ENCODE measurements at regions not wholly inside any gene's neighbourhood (a gene's known extent, or its start where the extent isn't known, plus 50 kb on each side); places are given as distances from the start of the nearest gene placed in this dataset.
"Not testable (repeated sequence)": the region's sequence is repeated elsewhere in the genome, so short reads cannot be mapped to it uniquely, and the experiment has no call there.

DNA sequence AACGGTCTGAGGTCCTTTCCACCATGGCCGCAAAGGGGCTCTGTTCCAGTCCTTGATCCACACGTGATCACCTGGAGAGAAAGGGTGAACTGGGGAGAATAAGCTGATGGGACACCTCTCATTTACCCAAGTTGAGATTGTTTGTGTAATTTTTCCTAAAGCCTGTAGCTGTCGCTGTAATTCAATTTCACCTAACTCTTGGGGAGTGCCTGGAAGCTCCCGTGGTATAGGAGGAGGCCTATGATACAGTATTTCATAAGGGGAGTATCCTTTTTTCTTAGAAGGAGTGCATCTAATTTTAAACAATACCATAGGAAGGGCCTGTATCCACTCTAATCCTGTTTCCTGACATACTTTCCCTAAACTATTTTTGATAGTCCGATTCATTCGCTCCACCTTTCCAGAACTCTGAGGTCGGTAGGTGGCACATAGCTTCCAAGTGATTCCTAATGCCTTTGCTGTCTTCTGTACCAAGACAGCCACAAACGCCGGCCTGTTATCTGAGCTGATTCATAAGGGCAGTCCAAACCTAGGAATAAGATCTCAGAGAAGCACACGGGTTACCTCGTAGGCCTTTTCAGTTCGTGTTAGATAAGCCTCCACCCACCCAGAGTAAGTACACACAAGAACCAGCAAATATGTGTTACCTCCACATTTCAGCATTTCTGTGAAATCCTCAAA, 78.9 kb upstream of the VEPH1 start:
- not testable (repeated sequence) for H2AFZ ChIP-seq (ENCODE audit: low read depth, low read length); H3K9me2 ChIP-seq (ENCODE audit: insufficient read depth, low read length); H3K4me3 ChIP-seq (ENCODE audit: low read length); H3K27me3 ChIP-seq (ENCODE audit: insufficient read depth, low read depth, low read length); H3F3A ChIP-seq (ENCODE audit: insufficient read depth, low read length, poor library complexity, severe bottlenecking); H3K36me3 ChIP-seq (ENCODE audit: insufficient read depth, low read length); H4K20me1 ChIP-seq (ENCODE audit: insufficient read depth); H3K27ac ChIP-seq (ENCODE audit: low read length); H3K4me2 ChIP-seq (ENCODE audit: low read length); H3K9ac ChIP-seq (ENCODE audit: low read length); H3K9me3 ChIP-seq (ENCODE audit: low read length); H3K79me2 ChIP-seq (replicated peaks; ENCODE audit: insufficient read depth, low read length)

DNA sequence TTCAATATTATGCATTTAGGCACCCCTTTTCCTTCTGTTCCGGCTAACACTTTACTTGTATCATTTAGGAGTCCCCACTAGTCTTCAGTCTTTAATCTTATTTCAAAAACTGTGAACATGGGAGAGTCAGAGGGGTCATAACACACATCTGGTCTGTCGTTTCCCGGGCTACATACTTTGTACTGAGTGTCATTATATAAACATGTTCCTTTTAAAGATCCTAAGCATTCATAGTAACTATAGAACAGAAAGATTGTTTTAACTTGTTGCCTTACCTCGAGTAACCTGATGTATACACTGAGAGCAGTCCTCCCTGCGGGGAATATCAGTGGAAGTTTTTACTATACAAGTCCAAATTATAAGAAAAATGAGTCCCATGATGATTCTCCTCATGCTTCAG, 78.2 kb upstream of the VEPH1 start:
- Histone ChIP-seq H3F3A (ENCODE audit: insufficient read depth, low read length, poor library complexity, severe bottlenecking) (no peaks in the 10 kb centered on the region), H3K27ac (ENCODE audit: low read length) (no peak overlapping the region), H3K36me3 (ENCODE audit: insufficient read depth, low read length) (no peaks in the 10 kb centered on the region), H3K4me3 (ENCODE audit: low read length) (no peak overlapping the region), H3K4me2 (ENCODE audit: low read length) (no peak overlapping the region), H3K9me2 (ENCODE audit: insufficient read depth, low read length) (no peaks in the 10 kb centered on the region), H4K20me1 (ENCODE audit: insufficient read depth) (no peaks in the 10 kb centered on the region), H3K9me3 (ENCODE audit: low read length) (no peaks in the 10 kb centered on the region), H3K27me3 (ENCODE audit: insufficient read depth, low read depth, low read length) (no peaks in the 10 kb centered on the region), H3K9ac (ENCODE audit: low read length) (no peak overlapping the region), H3K79me2 (replicated peaks; ENCODE audit: insufficient read depth, low read length) (no peaks in the 10 kb centered on the region), H2AFZ (ENCODE audit: low read depth, low read length) (no peak overlapping the region)
- TF ChIP-seq EZH2 (IDR thresholded peaks at IDR 0.05; ENCODE audit: borderline replicate concordance, insufficient read depth, low read length, poor library complexity, severe bottlenecking) (no peak), MXI1 (conservative IDR thresholded peaks at IDR 0.05; ENCODE audit: poor library complexity, severe bottlenecking) (no peak), EP300 (conservative IDR thresholded peaks at IDR 0.05; ENCODE audit: poor library complexity, severe bottlenecking) (no peak), SMC3 (conservative IDR thresholded peaks at IDR 0.05; ENCODE audit: poor library complexity) (no peak), RAD21 (conservative IDR thresholded peaks at IDR 0.05) (no peak), POLR2AphosphoS5 (IDR thresholded peaks at IDR 0.05) (no peak), TAF1 (IDR thresholded peaks at IDR 0.05; ENCODE audit: low read depth) (no peak)
- TF ChIP-seq, protein P1, sequence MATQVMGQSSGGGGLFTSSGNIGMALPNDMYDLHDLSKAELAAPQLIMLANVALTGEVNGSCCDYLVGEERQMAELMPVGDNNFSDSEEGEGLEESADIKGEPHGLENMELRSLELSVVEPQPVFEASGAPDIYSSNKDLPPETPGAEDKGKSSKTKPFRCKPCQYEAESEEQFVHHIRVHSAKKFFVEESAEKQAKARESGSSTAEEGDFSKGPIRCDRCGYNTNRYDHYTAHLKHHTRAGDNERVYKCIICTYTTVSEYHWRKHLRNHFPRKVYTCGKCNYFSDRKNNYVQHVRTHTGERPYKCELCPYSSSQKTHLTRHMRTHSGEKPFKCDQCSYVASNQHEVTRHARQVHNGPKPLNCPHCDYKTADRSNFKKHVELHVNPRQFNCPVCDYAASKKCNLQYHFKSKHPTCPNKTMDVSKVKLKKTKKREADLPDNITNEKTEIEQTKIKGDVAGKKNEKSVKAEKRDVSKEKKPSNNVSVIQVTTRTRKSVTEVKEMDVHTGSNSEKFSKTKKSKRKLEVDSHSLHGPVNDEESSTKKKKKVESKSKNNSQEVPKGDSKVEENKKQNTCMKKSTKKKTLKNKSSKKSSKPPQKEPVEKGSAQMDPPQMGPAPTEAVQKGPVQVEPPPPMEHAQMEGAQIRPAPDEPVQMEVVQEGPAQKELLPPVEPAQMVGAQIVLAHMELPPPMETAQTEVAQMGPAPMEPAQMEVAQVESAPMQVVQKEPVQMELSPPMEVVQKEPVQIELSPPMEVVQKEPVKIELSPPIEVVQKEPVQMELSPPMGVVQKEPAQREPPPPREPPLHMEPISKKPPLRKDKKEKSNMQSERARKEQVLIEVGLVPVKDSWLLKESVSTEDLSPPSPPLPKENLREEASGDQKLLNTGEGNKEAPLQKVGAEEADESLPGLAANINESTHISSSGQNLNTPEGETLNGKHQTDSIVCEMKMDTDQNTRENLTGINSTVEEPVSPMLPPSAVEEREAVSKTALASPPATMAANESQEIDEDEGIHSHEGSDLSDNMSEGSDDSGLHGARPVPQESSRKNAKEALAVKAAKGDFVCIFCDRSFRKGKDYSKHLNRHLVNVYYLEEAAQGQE (IDR thresholded peaks at IDR 0.05; ENCODE audit: borderline replicate concordance) = no peak
- TF ChIP-seq, protein P2, sequence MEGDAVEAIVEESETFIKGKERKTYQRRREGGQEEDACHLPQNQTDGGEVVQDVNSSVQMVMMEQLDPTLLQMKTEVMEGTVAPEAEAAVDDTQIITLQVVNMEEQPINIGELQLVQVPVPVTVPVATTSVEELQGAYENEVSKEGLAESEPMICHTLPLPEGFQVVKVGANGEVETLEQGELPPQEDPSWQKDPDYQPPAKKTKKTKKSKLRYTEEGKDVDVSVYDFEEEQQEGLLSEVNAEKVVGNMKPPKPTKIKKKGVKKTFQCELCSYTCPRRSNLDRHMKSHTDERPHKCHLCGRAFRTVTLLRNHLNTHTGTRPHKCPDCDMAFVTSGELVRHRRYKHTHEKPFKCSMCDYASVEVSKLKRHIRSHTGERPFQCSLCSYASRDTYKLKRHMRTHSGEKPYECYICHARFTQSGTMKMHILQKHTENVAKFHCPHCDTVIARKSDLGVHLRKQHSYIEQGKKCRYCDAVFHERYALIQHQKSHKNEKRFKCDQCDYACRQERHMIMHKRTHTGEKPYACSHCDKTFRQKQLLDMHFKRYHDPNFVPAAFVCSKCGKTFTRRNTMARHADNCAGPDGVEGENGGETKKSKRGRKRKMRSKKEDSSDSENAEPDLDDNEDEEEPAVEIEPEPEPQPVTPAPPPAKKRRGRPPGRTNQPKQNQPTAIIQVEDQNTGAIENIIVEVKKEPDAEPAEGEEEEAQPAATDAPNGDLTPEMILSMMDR (IDR thresholded peaks at IDR 0.05; ENCODE audit: poor library complexity, severe bottlenecking) = no peak

DNA sequence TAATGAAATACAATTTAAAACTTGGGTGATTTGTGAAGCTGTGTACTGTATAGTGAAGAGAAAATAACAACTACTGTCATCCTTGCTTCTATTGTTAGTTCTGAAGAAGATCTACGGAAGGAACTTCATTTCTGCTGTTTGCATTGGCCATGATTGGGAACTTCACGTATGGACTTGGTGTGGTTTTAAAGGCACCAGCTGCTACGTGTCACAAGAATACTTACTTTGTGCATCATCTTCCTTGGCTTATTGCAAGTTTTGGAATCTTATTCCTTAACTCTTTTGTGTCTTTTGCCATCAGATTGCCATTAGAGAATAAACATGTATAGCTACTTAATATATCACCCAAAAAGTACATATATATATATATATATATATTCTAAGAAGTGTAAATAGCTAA, 75.0 kb upstream of the VEPH1 start:
- Histone ChIP-seq H3K27me3 (ENCODE audit: insufficient read depth, low read depth, low read length) (no peaks in the 10 kb centered on the region), H3K4me2 (ENCODE audit: low read length) (no peak overlapping the region), H2AFZ (ENCODE audit: low read depth, low read length) (no peak overlapping the region), H3K4me3 (ENCODE audit: low read length) (no peak overlapping the region), H3K27ac (ENCODE audit: low read length) (no peak overlapping the region), H3K9me3 (ENCODE audit: low read length) (no peaks in the 10 kb centered on the region), H3K9ac (ENCODE audit: low read length) (no peak overlapping the region), H3K9me2 (ENCODE audit: insufficient read depth, low read length) (no peaks in the 10 kb centered on the region), H3F3A (ENCODE audit: insufficient read depth, low read length, poor library complexity, severe bottlenecking) (no peaks in the 10 kb centered on the region), H3K79me2 (replicated peaks; ENCODE audit: insufficient read depth, low read length) (no peaks in the 10 kb centered on the region), H4K20me1 (ENCODE audit: insufficient read depth) (no peaks in the 10 kb centered on the region), H3K36me3 (ENCODE audit: insufficient read depth, low read length) (no peaks in the 10 kb centered on the region)
- TF ChIP-seq MXI1 (conservative IDR thresholded peaks at IDR 0.05; ENCODE audit: poor library complexity, severe bottlenecking) (no peak), RAD21 (conservative IDR thresholded peaks at IDR 0.05) (no peak), EZH2 (IDR thresholded peaks at IDR 0.05; ENCODE audit: borderline replicate concordance, insufficient read depth, low read length, poor library complexity, severe bottlenecking) (no peak)
- TF ChIP-seq, protein P1 (IDR thresholded peaks at IDR 0.05; ENCODE audit: borderline replicate concordance) = no peak
- TF ChIP-seq, protein P2 (IDR thresholded peaks at IDR 0.05; ENCODE audit: poor library complexity, severe bottlenecking) = no peak
